ENCODE measurements at regions not wholly inside any gene's neighbourhood (a gene's known extent, or its start where the extent isn't known, plus 50 kb on each side); places are given as distances from the start of the nearest gene placed in this dataset.

DNA sequence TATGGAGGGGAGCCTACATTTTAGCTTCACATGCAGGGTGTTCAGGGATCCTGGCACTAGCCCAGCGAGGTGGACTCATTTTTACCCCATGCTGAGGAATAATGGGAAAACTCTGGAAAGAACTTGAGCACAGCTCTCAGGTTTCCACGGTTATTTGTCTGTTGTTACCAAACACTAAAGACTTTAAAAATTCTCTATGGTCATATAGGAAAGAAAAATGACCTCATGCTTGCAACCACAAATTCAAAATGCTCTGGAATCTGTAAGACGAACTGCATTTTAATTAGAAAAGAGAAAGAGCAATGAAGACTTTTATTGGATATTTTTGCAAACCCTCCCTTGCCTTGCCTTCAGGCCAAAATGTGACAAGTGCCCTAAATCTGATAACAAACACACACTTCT is 606.9 kb downstream of the EBF1 start:
- H3K4me3 Mint-ChIP-seq = no peak overlapping the region
- intact Hi-C loops (cut with micrococcal nuclease) = no loop called here
- H3K4me1 ChIP-seq (ENCODE audit: control insufficient read depth in 1 of 2, insufficient read depth in 2 of 2, low read length in 2 of 2) = no peaks in the 10 kb centered on the region
- no peaks in the 10 kb centered on the region for H3K36me3 Mint-ChIP-seq
- no peak overlapping the region for H3K4me2 ChIP-seq (replicated peaks; ENCODE audit: extremely low read depth, low read length, poor library complexity, severe bottlenecking)
- no peaks in the 10 kb centered on the region for H3K36me3 ChIP-seq (replicated peaks in 1 of 2; ENCODE audit: control insufficient read depth in 1 of 2, insufficient read depth in 2 of 2, low read length in 2 of 2)
- H3K9ac ChIP-seq (ENCODE audit: insufficient read depth, low read length, poor library complexity, severe bottlenecking) = no peak overlapping the region
- no peaks in the 10 kb centered on the region for H4K20me1 ChIP-seq (ENCODE audit: insufficient read depth, low read length)
- H3K9me3 ChIP-seq (replicated peaks in 1 of 2; ENCODE audit: control insufficient read depth in 1 of 2, insufficient read depth in 1 of 2, low read length in 2 of 2) = no peaks in the 10 kb centered on the region
- no peak overlapping the region for H3K27ac Mint-ChIP-seq
- H3K9me3 Mint-ChIP-seq = peaks cover 0 to 5% (median 3%) of the 10 kb centered on the region in 7 donors
- peaks cover 1 to 5% (median 3%) of the 10 kb centered on the region in 3 donors for H3K27me3 Mint-ChIP-seq (ENCODE audit: low read depth in 3 of 3)
- no peak for DNase-seq
- H2AFZ ChIP-seq (ENCODE audit: insufficient read depth, low read depth, low read length, poor library complexity, severe bottlenecking) = no peak overlapping the region
- H3K27ac ChIP-seq (ENCODE audit: low read depth in 1 of 2, low read length in 2 of 2) = no peak overlapping the region
- no peaks in the 10 kb centered on the region for H3K4me1 Mint-ChIP-seq
- H3K27me3 ChIP-seq (ENCODE audit: control insufficient read depth in 2 of 2, insufficient read depth in 2 of 2, low read length in 2 of 2) = no peaks in the 10 kb centered on the region
- WGBS (ENCODE audit: insufficient coverage) = no CpG with 5 or more reads among the region's 3 CpGs
- no peaks in the 10 kb centered on the region for H3K79me2 ChIP-seq (ENCODE audit: insufficient read depth, low read length)
- TF ChIP-seq CTCF (IDR thresholded peaks at IDR 0.05) = no peak
- no peak overlapping the region for H3K4me3 ChIP-seq (replicated peaks in 1 of 3; ENCODE audit: low read depth in 2 of 3, low read length in 3 of 3)

DNA sequence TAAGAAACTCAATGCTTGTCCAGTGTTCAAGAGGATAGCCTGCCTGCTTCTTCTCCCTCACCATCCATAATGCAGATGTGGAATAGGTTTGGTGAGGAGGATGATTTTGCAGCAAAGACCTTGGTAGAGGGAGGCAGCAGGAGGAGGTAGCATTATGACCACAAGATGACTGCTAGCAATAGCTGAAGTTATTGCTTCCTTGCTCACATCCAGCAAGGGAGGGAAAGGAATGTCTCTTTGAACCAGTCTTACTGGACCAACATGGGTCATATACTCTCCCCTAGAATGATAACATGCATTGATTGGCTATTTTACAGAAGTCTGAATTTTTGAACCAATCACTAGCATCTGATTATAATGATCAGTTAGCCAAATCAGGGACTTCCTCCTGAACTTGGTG is 607.6 kb downstream of the EBF1 start:
- H3K79me2 ChIP-seq (ENCODE audit: insufficient read depth, low read length) = no peaks in the 10 kb centered on the region
- DNase-seq = no peak
- no peak for TF ChIP-seq CTCF (IDR thresholded peaks at IDR 0.05)
- no peak overlapping the region for H3K27ac ChIP-seq (ENCODE audit: low read depth in 1 of 2, low read length in 2 of 2)
- H3K36me3 Mint-ChIP-seq = no peaks in the 10 kb centered on the region
- intact Hi-C loops (cut with micrococcal nuclease) = no loop called here
- H3K9me3 Mint-ChIP-seq = peaks cover 0 to 5% (median 3%) of the 10 kb centered on the region in 7 donors
- H3K4me3 Mint-ChIP-seq = no peak overlapping the region
- no peaks in the 10 kb centered on the region for H4K20me1 ChIP-seq (ENCODE audit: insufficient read depth, low read length)
- no peaks in the 10 kb centered on the region for H3K36me3 ChIP-seq (replicated peaks in 1 of 2; ENCODE audit: control insufficient read depth in 1 of 2, insufficient read depth in 2 of 2, low read length in 2 of 2)
- no peak overlapping the region for H3K4me3 ChIP-seq (replicated peaks in 1 of 3; ENCODE audit: low read depth in 2 of 3, low read length in 3 of 3)
- H3K4me2 ChIP-seq (replicated peaks; ENCODE audit: extremely low read depth, low read length, poor library complexity, severe bottlenecking) = no peak overlapping the region
- no peak overlapping the region for H3K9ac ChIP-seq (ENCODE audit: insufficient read depth, low read length, poor library complexity, severe bottlenecking)
- H2AFZ ChIP-seq (ENCODE audit: insufficient read depth, low read depth, low read length, poor library complexity, severe bottlenecking) = no peak overlapping the region
- H3K27me3 ChIP-seq (ENCODE audit: control insufficient read depth in 2 of 2, insufficient read depth in 2 of 2, low read length in 2 of 2) = no peaks in the 10 kb centered on the region
- H3K9me3 ChIP-seq (replicated peaks in 1 of 2; ENCODE audit: control insufficient read depth in 1 of 2, insufficient read depth in 1 of 2, low read length in 2 of 2) = no peaks in the 10 kb centered on the region
- peaks cover 2 to 5% (median 3%) of the 10 kb centered on the region in 3 donors for H3K27me3 Mint-ChIP-seq (ENCODE audit: low read depth in 3 of 3)
- no peaks in the 10 kb centered on the region for H3K4me1 ChIP-seq (ENCODE audit: control insufficient read depth in 1 of 2, insufficient read depth in 2 of 2, low read length in 2 of 2)
- H3K27ac Mint-ChIP-seq = no peak overlapping the region
- H3K4me1 Mint-ChIP-seq = no peaks in the 10 kb centered on the region
